Brain pericyte (primary cell): ENCODE measurements at regions not wholly inside any gene's neighbourhood (a gene's known extent, or its start where the extent isn't known, plus 50 kb on each side); places are given as distances from the start of the nearest gene placed in this dataset.
"Not testable (repeated sequence)": the region's sequence is repeated elsewhere in the genome, so short reads cannot be mapped to it uniquely, and the experiment has no call there.

Experiments used
- DNase-seq: peaks from one replicate; pipeline ENCODE4 v3.0.0-alpha.2; 2012; ENCODE audit warnings: low read depth, low spot score

- no peak for DNase-seq
Observed at GRCh38 chr5:113652161-113652560, 138.7 kb downstream of the YTHDC2 start.

- DNase-seq = no peak
Observed at GRCh38 chr5:113654828-113655227, 141.3 kb downstream of the YTHDC2 start.

- DNase-seq = no peak
Observed at GRCh38 chr5:113660206-113660605, 146.7 kb downstream of the YTHDC2 start.

GRCh38 chr5:113660706-113661250 is 147.3 kb downstream of the YTHDC2 start:
- DNase-seq = no peak

GRCh38 chr5:113663879-113664541 is 150.5 kb downstream of the YTHDC2 start:
- no peak for DNase-seq

- DNase-seq = no peak
Observed at GRCh38 chr5:113673041-113673440, 159.5 kb downstream of the YTHDC2 start.

- DNase-seq = no peak
Observed at GRCh38 chr5:113675166-113675565, 161.7 kb downstream of the YTHDC2 start.

- no peak for DNase-seq
Observed at GRCh38 chr5:113678202-113678601, 164.7 kb downstream of the YTHDC2 start.

GRCh38 chr5:113678924-113679575 is 165.6 kb downstream of the YTHDC2 start:
- DNase-seq = no peak

GRCh38 chr5:113680534-113680933 is 167.0 kb downstream of the YTHDC2 start:
- DNase-seq = no peak

- DNase-seq = no peak
Observed at GRCh38 chr5:113682497-113683136, 169.1 kb downstream of the YTHDC2 start.

GRCh38 chr5:113683211-113683610 is 169.7 kb downstream of the YTHDC2 start:
- no peak for DNase-seq

GRCh38 chr5:113686599-113686998 is 173.1 kb downstream of the YTHDC2 start:
- no peak for DNase-seq

GRCh38 chr5:113689647-113690046 is 176.2 kb downstream of the YTHDC2 start:
- DNase-seq = no peak

- DNase-seq = no peak
Observed at GRCh38 chr5:113692466-113692865, 179.0 kb downstream of the YTHDC2 start.

GRCh38 chr5:113692891-113693457 is 179.5 kb downstream of the YTHDC2 start:
- no peak for DNase-seq

- DNase-seq = no peak
Observed at GRCh38 chr5:113693701-113694100, 180.2 kb downstream of the YTHDC2 start.

GRCh38 chr5:113694576-113694975 is 181.1 kb downstream of the YTHDC2 start:
- no peak for DNase-seq

- no peak for DNase-seq
Observed at GRCh38 chr5:113703266-113703665, 189.8 kb downstream of the YTHDC2 start.

GRCh38 chr5:113705657-113706056 is 192.2 kb downstream of the YTHDC2 start:
- no peak for DNase-seq

GRCh38 chr5:113713051-113713450 is 199.6 kb downstream of the YTHDC2 start:
- DNase-seq = no peak

GRCh38 chr5:113715921-113716320 is 202.4 kb downstream of the YTHDC2 start:
- not testable (repeated sequence) for DNase-seq
